ENCODE measurements at regions not wholly inside any gene's neighbourhood (a gene's known extent, or its start where the extent isn't known, plus 50 kb on each side); places are given as distances from the start of the nearest gene placed in this dataset.

DNA sequence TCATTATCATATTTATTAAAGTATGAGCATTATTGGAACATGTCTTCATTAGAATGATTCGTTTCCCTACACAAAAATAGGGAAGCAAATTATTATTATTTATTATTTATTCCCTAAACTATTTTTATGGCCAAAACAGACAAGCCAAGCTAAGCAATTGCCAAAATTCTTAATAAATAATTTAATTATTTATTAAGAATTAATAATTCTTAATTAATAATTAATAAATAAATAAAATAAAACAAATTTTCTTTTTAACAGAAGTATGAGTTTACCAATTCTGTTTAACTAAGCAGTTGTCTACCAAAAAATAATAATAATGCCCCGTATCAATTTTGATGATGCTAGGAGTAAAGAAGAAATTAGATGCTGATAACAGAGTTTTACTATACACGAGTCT is 1080.8 kb upstream of the AGA start:
- no peak for DNase-seq (ENCODE audit: low read depth)
- no peak for TF ChIP-seq CTCF (IDR thresholded peaks at IDR 0.05; ENCODE audit: insufficient read depth, low read length)
- no peak overlapping the region for H3K4me3 ChIP-seq (ENCODE audit: low read depth, low read length)

- no peak for DNase-seq (ENCODE audit: low read depth)
- no peak for TF ChIP-seq CTCF (IDR thresholded peaks at IDR 0.05; ENCODE audit: insufficient read depth, low read length)
- H3K4me3 ChIP-seq (ENCODE audit: low read depth, low read length) = no peak overlapping the region
These were observed 1093.8 kb upstream of the AGA start for GRCh38 chr4:178535939-178536579.

DNA sequence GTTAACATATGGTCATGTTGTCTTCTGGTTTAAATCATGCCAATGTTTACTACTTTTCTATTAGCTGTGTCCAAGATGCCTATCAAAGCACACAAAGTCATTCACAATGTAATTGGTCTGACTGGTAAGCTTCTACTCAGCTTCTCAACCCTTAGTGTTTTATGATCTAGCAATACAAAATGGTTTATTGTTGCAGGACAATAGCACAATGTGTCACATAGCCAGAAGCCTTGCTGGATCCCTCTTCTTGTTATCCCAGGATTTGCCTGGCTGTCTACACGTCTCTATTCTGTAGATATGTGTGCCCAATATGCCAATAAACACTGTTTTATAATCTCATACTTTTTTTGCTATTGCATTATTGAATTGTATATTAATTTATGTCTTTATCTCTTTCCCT is 1111.0 kb upstream of the AGA start:
- no peak for DNase-seq (ENCODE audit: low read depth)
- no peak overlapping the region for H3K4me3 ChIP-seq (ENCODE audit: low read depth, low read length)
- no peak for TF ChIP-seq CTCF (IDR thresholded peaks at IDR 0.05; ENCODE audit: insufficient read depth, low read length)

DNA sequence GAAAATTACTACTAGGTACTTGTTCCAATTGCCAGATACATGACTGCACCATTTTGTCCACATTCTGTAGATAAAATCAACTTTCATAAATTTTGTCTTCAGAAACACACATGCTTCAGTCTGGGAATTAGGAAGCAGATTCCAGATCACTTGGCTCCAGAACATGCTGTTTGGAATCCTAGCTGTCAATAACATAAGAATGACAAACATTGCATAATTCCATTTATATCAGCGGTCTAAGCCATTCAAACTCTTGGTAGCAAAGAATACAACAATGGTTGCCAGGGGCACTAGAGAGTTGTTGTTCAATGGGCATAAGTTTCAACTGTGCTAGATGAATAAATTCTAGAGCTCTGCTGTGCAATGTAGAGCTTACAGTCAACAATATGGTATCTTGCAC is 1112.1 kb upstream of the AGA start:
- no peak for DNase-seq (ENCODE audit: low read depth)
- no peak overlapping the region for H3K4me3 ChIP-seq (ENCODE audit: low read depth, low read length)
- no peak for TF ChIP-seq CTCF (IDR thresholded peaks at IDR 0.05; ENCODE audit: insufficient read depth, low read length)

- no peak for TF ChIP-seq CTCF (IDR thresholded peaks at IDR 0.05; ENCODE audit: insufficient read depth, low read length)
- H3K4me3 ChIP-seq (ENCODE audit: low read depth, low read length) = no peak overlapping the region
These were observed 1114.6 kb upstream of the AGA start for GRCh38 chr4:178556796-178557195.

DNA sequence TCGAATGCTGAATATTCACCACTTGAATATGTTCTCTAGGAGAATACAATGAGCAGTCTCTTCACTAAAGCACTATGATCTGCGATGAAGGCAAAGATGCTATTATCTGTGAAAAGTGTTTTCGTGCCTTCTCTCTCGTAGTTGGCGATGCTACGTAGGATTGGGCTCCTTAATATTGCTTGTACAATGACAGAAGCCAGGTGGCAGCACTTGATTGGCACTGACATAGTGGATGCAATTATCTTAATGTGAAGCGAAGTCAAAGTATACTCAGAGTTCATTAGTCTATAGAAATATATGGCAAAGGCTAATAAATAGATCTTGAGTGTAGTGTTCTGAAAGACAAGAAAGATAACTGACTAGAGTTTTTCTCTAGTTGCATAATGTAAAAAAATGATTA is 1135.7 kb upstream of the AGA start:
- TF ChIP-seq CTCF (IDR thresholded peaks at IDR 0.05; ENCODE audit: insufficient read depth, low read length) = no peak
- no peak overlapping the region for H3K4me3 ChIP-seq (ENCODE audit: low read depth, low read length)
- no peak for DNase-seq (ENCODE audit: low read depth)

More at GRCh38 chr4:178556796-178557195, 1114.6 kb upstream of the AGA start:
- no peak for DNase-seq (ENCODE audit: low read depth)
